A549 (cell line): ENCODE measurements at regions not wholly inside any gene's neighbourhood (a gene's known extent, or its start where the extent isn't known, plus 50 kb on each side); places are given as distances from the start of the nearest gene placed in this dataset.

ENCODE experiments used
- ATAC-seq, 2 experiments: fragments of 200-7000 bp in 1 of 2; fragments of >200 bp in 1 of 2; cut with Nextera tagmentation in 1 of 2; cut with Tn5 transposase in 1 of 2; 3 replicates each; pipeline versions ENCODE4 v1.8.0 to v1.9.1; 2018 to 2020; ENCODE audit warnings: mild to moderate bottlenecking in 1 of 2, moderate library complexity in 1 of 2
- CTCF ChIA-PET: fragments of 300-600 bp; sonication (Branson Sonifier 250); formaldehyde crosslinking; extraction: SDS; loops from one replicate; lab custom pipeline; 2021; ENCODE audit warnings: antibody characterized with exemption, inconsistent platforms; lab: Yijun Ruan, JAX
- POLR2A ChIA-PET: fragments of 350-600 bp; formaldehyde crosslinking; extraction: SDS; loops from one replicate; lab custom pipeline; 2021; ENCODE audit warnings: antibody characterized with exemption, inconsistent platforms; lab: Yijun Ruan, JAX
- DNase-seq, 2 experiments: peaks; one replicate each; pipeline versions ENCODE4 v3.0.0 to v3.0.0-alpha.2; 2011 to 2016; ENCODE audit warnings: low read depth in 1 of 2, low spot score in 1 of 2
- FAIRE-seq: peaks from 2 replicates; lab custom pipeline; 2011; peaks lifted over from hg19 to GRCh38; lab: Jason Lieb, UNC
- H3K27ac ChIP-seq, 2 experiments: fragments of >200 bp; sonication (Bioruptor Twin); formaldehyde crosslinking; 3 replicates each; pipeline ENCODE4 v1.5.1; 2016 to 2017
- H3K4me1 ChIP-seq: fragments of >200 bp; sonication (Bioruptor Twin); formaldehyde crosslinking; 3 replicates; pipeline ENCODE4 v1.6.1; 2016
- H3K4me2 ChIP-seq: fragments of >200 bp; sonication (Bioruptor Twin); formaldehyde crosslinking; 3 replicates; pipeline ENCODE4 v1.6.1; 2016
- H3K4me3 ChIP-seq: fragments of >200 bp; sonication (Bioruptor Twin); formaldehyde crosslinking; 3 replicates; pipeline ENCODE4 v1.5.1; 2016
- H3K9me3 ChIP-seq: fragments of >200 bp; sonication (Bioruptor Twin); formaldehyde crosslinking; 3 replicates; pipeline ENCODE4 v1.6.1; 2016
- BHLHE40 ChIP-seq: IDR thresholded peaks from 2 replicates; pipeline ENCODE4 v1.6.1; 2012; ENCODE audit warnings: low read depth, low read length, inconsistent platforms
- CBX8 ChIP-seq: fragments of 200-600 bp; sonication (generic); IDR thresholded peaks from 2 replicates; pipeline ENCODE4 v1.6.1; 2016
- EHF ChIP-seq: fragments of 250-450 bp; sonication (Bioruptor Pico); IDR thresholded peaks from 2 replicates; pipeline ENCODE4 v1.5.0; 2020; ENCODE audit warnings: mild to moderate bottlenecking
- EHMT2 ChIP-seq: fragments of 200-600 bp; sonication (generic); IDR thresholded peaks from 2 replicates; pipeline ENCODE4 v1.6.1; 2016; ENCODE audit warnings: antibody characterized with exemption, low read depth, mild to moderate bottlenecking, moderate library complexity
- EP300 ChIP-seq, 2 experiments: fragments of >200 bp; sonication (Bioruptor Twin); formaldehyde crosslinking; IDR thresholded peaks; 2 replicates in 1 of 2; 3 replicates in 1 of 2; pipeline ENCODE4 v1.6.1; 2016 to 2017
- ESRRA ChIP-seq: fragments of 150-350 bp; IDR thresholded peaks from 2 replicates; pipeline ENCODE4 v1.6.1; 2014; ENCODE audit warnings: mild to moderate bottlenecking, low read length, borderline replicate concordance
- FOSB ChIP-seq: fragments of 250-450 bp; sonication (Bioruptor Pico); IDR thresholded peaks from 2 replicates; pipeline ENCODE4 v1.5.0; 2020; ENCODE audit warnings: mild to moderate bottlenecking, moderate library complexity
- FOXS1 ChIP-seq: fragments of 250-450 bp; sonication (Bioruptor Pico); IDR thresholded peaks from 2 replicates; pipeline ENCODE4 v1.5.0; 2020; ENCODE audit warnings: mild to moderate bottlenecking, moderate library complexity
- GATA3 ChIP-seq: IDR thresholded peaks from 2 replicates; pipeline ENCODE4 v1.6.1; 2012; ENCODE audit warnings: borderline replicate concordance
- HDAC2 ChIP-seq: fragments of 200-600 bp; sonication (generic); IDR thresholded peaks from 2 replicates; pipeline ENCODE4 v1.6.1; 2016
- HOXB13 ChIP-seq: fragments of 250-450 bp; sonication (Bioruptor Pico); IDR thresholded peaks from 2 replicates; pipeline ENCODE4 v1.5.0; 2020; ENCODE audit warnings: low read depth, mild to moderate bottlenecking, moderate library complexity
- HOXB5 ChIP-seq: fragments of 250-450 bp; sonication (Bioruptor Pico); IDR thresholded peaks from 2 replicates; pipeline ENCODE4 v1.5.0; 2020; ENCODE audit warnings: mild to moderate bottlenecking, moderate library complexity
- JUNB ChIP-seq: fragments of >200 bp; sonication (Bioruptor Twin); formaldehyde crosslinking; IDR thresholded peaks from 2 replicates; pipeline ENCODE4 v1.6.1; 2016
- KDM1A ChIP-seq: fragments of 200-600 bp; sonication (generic); IDR thresholded peaks from 2 replicates; pipeline ENCODE4 v1.6.1; 2016; ENCODE audit warnings: low read depth, mild to moderate bottlenecking
- KDM5A ChIP-seq: fragments of 200-600 bp; sonication (generic); IDR thresholded peaks from 2 replicates; pipeline ENCODE4 v1.6.1; 2016; ENCODE audit warnings: antibody characterized with exemption, mild to moderate bottlenecking
- MAFK ChIP-seq: fragments of 450-650 bp; IDR thresholded peaks from 2 replicates; pipeline ENCODE4 v1.6.1; 2014; ENCODE audit not compliant: partially characterized antibody
- PBX3 ChIP-seq: IDR thresholded peaks from 2 replicates; pipeline ENCODE4 v1.6.1; 2012
- PHF8 ChIP-seq: fragments of 200-600 bp; sonication (generic); IDR thresholded peaks from 2 replicates; pipeline ENCODE4 v1.6.1; 2016; ENCODE audit warnings: low read depth, mild to moderate bottlenecking, antibody characterized with exemption, moderate library complexity, borderline replicate concordance
- POLR2A ChIP-seq: IDR thresholded peaks from 2 replicates; pipeline ENCODE4 v1.6.1; 2012; ENCODE audit warnings: mild to moderate bottlenecking, low read length
- RARB ChIP-seq: fragments of 250-450 bp; sonication (Bioruptor Pico); IDR thresholded peaks from 2 replicates; pipeline ENCODE4 v1.8.0; 2021; ENCODE audit warnings: mild to moderate bottlenecking, moderate library complexity
- RCOR1 ChIP-seq: fragments of 150-350 bp; IDR thresholded peaks from 2 replicates; pipeline ENCODE4 v1.6.1; 2014; ENCODE audit warnings: antibody characterized with exemption, low read length, low read depth
- RFX5 ChIP-seq: fragments of 450-650 bp; IDR thresholded peaks from 2 replicates; pipeline ENCODE4 v1.7.1; 2014; ENCODE audit warnings: antibody characterized with exemption, mild to moderate bottlenecking, moderate library complexity
- TP53 ChIP-seq: fragments of 250-450 bp; sonication (Bioruptor Pico); IDR thresholded peaks from 2 replicates; pipeline ENCODE4 v1.5.0; 2021; ENCODE audit warnings: mild to moderate bottlenecking, moderate library complexity
- USF2 ChIP-seq: fragments of 450-650 bp; IDR thresholded peaks from 2 replicates; pipeline ENCODE4 v1.6.1; 2014; ENCODE audit warnings: antibody characterized with exemption
- ZNF302 ChIP-seq: fragments of 250-450 bp; sonication (Bioruptor Pico); IDR thresholded peaks from 2 replicates; pipeline ENCODE4 v1.9.0; 2021; ENCODE audit warnings: inconsistent platforms, mild to moderate bottlenecking, moderate library complexity
- WGBS: methylation state at CpG from one replicate; pipeline ENCODE4 v1.1.6; 2017; ENCODE audit errors: missing lambda C conversion rate; 5-methylcytosine and 5-hydroxymethylcytosine counted together
- TF ChIP-seq, protein P1 (sequence below): fragments of >200 bp; sonication (Bioruptor Twin); formaldehyde crosslinking; IDR thresholded peaks from 3 replicates; pipeline ENCODE4 v1.5.1; 2016
- TF ChIP-seq, protein P2 (sequence below): IDR thresholded peaks from 2 replicates; pipeline ENCODE4 v1.6.1; 2012; ENCODE audit warnings: low read depth, borderline replicate concordance
- TF ChIP-seq, protein P3 (sequence below): fragments of 150-350 bp; IDR thresholded peaks from 2 replicates; pipeline ENCODE4 v1.6.1; 2014; ENCODE audit warnings: low read depth, mild to moderate bottlenecking, low read length
- TF ChIP-seq, protein P4 (sequence below): IDR thresholded peaks from 2 replicates; pipeline ENCODE4 v1.6.1; 2012

GRCh38 chr3:64860536-64860870 is 172.7 kb upstream of the ADAMTS9 start (continued):
- TF ChIP-seq, protein P1, sequence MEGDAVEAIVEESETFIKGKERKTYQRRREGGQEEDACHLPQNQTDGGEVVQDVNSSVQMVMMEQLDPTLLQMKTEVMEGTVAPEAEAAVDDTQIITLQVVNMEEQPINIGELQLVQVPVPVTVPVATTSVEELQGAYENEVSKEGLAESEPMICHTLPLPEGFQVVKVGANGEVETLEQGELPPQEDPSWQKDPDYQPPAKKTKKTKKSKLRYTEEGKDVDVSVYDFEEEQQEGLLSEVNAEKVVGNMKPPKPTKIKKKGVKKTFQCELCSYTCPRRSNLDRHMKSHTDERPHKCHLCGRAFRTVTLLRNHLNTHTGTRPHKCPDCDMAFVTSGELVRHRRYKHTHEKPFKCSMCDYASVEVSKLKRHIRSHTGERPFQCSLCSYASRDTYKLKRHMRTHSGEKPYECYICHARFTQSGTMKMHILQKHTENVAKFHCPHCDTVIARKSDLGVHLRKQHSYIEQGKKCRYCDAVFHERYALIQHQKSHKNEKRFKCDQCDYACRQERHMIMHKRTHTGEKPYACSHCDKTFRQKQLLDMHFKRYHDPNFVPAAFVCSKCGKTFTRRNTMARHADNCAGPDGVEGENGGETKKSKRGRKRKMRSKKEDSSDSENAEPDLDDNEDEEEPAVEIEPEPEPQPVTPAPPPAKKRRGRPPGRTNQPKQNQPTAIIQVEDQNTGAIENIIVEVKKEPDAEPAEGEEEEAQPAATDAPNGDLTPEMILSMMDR = no peak
- TF ChIP-seq, all 56 proteins: peak for 0

GRCh38 chr3:64859625-64860535 is 172.1 kb upstream of the ADAMTS9 start:
- H3K4me3 ChIP-seq = no peak overlapping the region
- ChIA-PET CTCF (no interaction called here), POLR2A (no interaction called here)
- WGBS = 13% methylated on average over 6 of the region's 6 CpGs
- DNase-seq (no peak), ATAC-seq (no peak), FAIRE-seq (no peak)
- no peaks in the 10 kb centered on the region for H3K4me1 ChIP-seq
- H3K27ac ChIP-seq = no peak overlapping the region
- TF ChIP-seq RARB (CRISPR knock-in tag) = no peak
- no peak for TF ChIP-seq GATA3
- no peak for TF ChIP-seq ZNF302 (CRISPR knock-in tag)
- no peak for TF ChIP-seq FOSB (CRISPR knock-in tag)
- TF ChIP-seq, protein P2, sequence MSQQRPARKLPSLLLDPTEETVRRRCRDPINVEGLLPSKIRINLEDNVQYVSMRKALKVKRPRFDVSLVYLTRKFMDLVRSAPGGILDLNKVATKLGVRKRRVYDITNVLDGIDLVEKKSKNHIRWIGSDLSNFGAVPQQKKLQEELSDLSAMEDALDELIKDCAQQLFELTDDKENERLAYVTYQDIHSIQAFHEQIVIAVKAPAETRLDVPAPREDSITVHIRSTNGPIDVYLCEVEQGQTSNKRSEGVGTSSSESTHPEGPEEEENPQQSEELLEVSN = no peak
- no peak for TF ChIP-seq PHF8
- TF ChIP-seq POLR2A = no peak
- TF ChIP-seq, protein P1 = no peak
- TF ChIP-seq, protein P3, sequence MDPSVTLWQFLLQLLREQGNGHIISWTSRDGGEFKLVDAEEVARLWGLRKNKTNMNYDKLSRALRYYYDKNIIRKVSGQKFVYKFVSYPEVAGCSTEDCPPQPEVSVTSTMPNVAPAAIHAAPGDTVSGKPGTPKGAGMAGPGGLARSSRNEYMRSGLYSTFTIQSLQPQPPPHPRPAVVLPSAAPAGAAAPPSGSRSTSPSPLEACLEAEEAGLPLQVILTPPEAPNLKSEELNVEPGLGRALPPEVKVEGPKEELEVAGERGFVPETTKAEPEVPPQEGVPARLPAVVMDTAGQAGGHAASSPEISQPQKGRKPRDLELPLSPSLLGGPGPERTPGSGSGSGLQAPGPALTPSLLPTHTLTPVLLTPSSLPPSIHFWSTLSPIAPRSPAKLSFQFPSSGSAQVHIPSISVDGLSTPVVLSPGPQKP = no peak
- no peak for TF ChIP-seq RCOR1
- TF ChIP-seq HOXB5 = no peak
- no peak for TF ChIP-seq HDAC2
- no peak for TF ChIP-seq HOXB13
- TF ChIP-seq ESRRA = no peak
- no peak for TF ChIP-seq TP53 (CRISPR knock-in tag)
- no peak for TF ChIP-seq CBX8
- TF ChIP-seq BHLHE40 = no peak
- TF ChIP-seq RFX5 = no peak
- no peak overlapping the region for H3K4me2 ChIP-seq
- no peaks in the 10 kb centered on the region for H3K9me3 ChIP-seq

GRCh38 chr3:64856977-64857516 is 169.2 kb upstream of the ADAMTS9 start:
- CTCF ChIA-PET = no interaction called here
- no peaks in the 10 kb centered on the region for H3K4me1 ChIP-seq
- no peak overlapping the region for H3K4me3 ChIP-seq
- H3K4me2 ChIP-seq = no peak overlapping the region
- no peaks in the 10 kb centered on the region for H3K9me3 ChIP-seq
- 18% methylated on average over 3 of the region's 3 CpGs for WGBS
- no peak for DNase-seq
- H3K27ac ChIP-seq = no peak overlapping the region
- POLR2A ChIA-PET = no interaction called here
- ATAC-seq = no peak
- FAIRE-seq = no peak
- TF ChIP-seq, protein P4, sequence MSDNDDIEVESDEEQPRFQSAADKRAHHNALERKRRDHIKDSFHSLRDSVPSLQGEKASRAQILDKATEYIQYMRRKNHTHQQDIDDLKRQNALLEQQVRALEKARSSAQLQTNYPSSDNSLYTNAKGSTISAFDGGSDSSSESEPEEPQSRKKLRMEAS = no peak
- TF ChIP-seq POLR2A (no peak), JUNB (no peak), HOXB13 (no peak), EP300 (IDR thresholded peaks at IDR 0.05) (no peak), KDM5A (no peak), EHF (no peak), TP53 (CRISPR knock-in tag) (no peak), BHLHE40 (no peak), HDAC2 (no peak), FOXS1 (CRISPR knock-in tag) (no peak), MAFK (no peak), KDM1A (no peak), USF2 (no peak), FOSB (CRISPR knock-in tag) (no peak), PBX3 (no peak), EHMT2 (no peak)
